NCI-H1694 (cell line): ENCODE measurements at regions not wholly inside any gene's neighbourhood (a gene's known extent, or its start where the extent isn't known, plus 50 kb on each side); places are given as distances from the start of the nearest gene placed in this dataset.

Experiments
- DNase-seq: peaks from one replicate; lab custom pipeline; 2025; lab: John Stamatoyannopoulos, UW

- no peak for DNase-seq
Measured at GRCh38 chr2:123928358-123928757, 96.7 kb upstream of the CNTNAP5 start.

- no peak for DNase-seq
Measured at GRCh38 chr2:123935405-123935804, 89.7 kb upstream of the CNTNAP5 start.

GRCh38 chr2:123953846-123954245 lies 71.2 kb upstream of the CNTNAP5 start:
- no peak for DNase-seq

DNA sequence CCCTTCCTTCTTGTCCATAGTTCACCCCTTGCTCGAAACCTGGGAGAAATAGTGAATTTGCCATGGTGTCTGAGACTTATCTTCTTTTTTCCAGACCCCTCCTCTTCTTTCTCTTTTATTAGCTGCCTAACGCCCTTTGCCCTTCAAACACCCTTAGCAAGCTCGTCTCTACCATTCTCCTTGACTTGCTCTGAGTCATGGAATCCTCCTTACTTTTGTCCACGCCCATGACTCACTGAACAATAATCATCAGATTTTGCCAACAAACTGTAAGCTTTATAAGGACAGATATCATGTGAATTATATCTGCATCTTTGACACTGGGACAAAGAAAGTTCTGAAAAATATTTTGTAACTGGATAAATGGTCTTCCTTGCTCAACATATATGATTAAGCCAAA lies 67.1 kb upstream of the CNTNAP5 start:
- DNase-seq, result no peak

DNA sequence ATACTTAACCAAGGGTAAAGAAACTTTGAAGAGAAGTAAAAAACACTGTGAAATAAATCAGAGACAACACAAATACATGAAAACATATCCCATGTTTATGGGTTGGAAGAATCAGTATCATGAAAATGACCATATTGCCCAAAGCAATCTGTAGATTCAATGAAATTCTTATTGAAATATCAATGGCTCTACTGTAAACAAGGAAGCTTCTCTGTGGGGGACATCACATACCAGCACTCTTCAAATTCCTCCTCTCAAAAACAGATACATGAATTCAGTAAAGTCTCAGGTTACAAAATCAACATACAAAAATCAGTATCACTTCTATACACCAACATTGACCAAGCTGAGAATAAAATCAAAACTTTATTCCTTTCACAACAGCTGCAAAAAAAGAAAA lies 63.5 kb upstream of the CNTNAP5 start:
- no peak for DNase-seq

GRCh38 chr2:123971564-123972318 lies 53.3 kb upstream of the CNTNAP5 start:
- no peak for DNase-seq
